Activated CD8-positive, alpha-beta T cell treated with anti-CD3 and anti-CD28 coated beads for 36 hours (primary cell): ENCODE measurements at regions not wholly inside any gene's neighbourhood (a gene's known extent, or its start where the extent isn't known, plus 50 kb on each side); places are given as distances from the start of the nearest gene placed in this dataset.

Experiments used
- ATAC-seq: fragments of 200-7000 bp; cut with Tn5 transposase; one replicate; pipeline ENCODE4 v1.10.0; 2021; ENCODE audit warnings: mild to moderate bottlenecking, moderate library complexity
- CTCF ChIA-PET: fragments of 350-600 bp; sonication (Branson Sonifier 250); formaldehyde crosslinking; loops from one replicate; lab custom pipeline; 2021; ENCODE audit warnings: antibody characterized with exemption; lab: Charles Lee
- POLR2A ChIA-PET: fragments of 350-600 bp; sonication (Branson Sonifier 250); formaldehyde crosslinking; loops from one replicate; lab custom pipeline; 2021; ENCODE audit warnings: antibody characterized with exemption; lab: Charles Lee
- DNase-seq: peaks from one replicate; pipeline ENCODE4 v3.0.0-alpha.2; 2020
- H3K27ac Mint-ChIP-seq: one replicate; pipeline ENCODE4 v1.8.0; 2021; ENCODE audit warnings: mild to moderate bottlenecking, mixed read lengths
- H3K27me3 Mint-ChIP-seq: one replicate; pipeline ENCODE4 v1.8.0; 2021; ENCODE audit warnings: mixed read lengths
- H3K36me3 Mint-ChIP-seq: one replicate; pipeline ENCODE4 v1.8.0; 2021; ENCODE audit warnings: low read depth, mixed read lengths
- H3K4me1 Mint-ChIP-seq: one replicate; pipeline ENCODE4 v1.8.0; 2021; ENCODE audit warnings: low read depth, mixed read lengths
- H3K4me3 Mint-ChIP-seq: one replicate; pipeline ENCODE4 v1.8.0; 2021; ENCODE audit warnings: mild to moderate bottlenecking, moderate library complexity, mixed read lengths
- H3K9me3 Mint-ChIP-seq: one replicate; pipeline ENCODE4 v1.8.0; 2021; ENCODE audit warnings: mixed read lengths
- CTCF ChIP-seq: fragments of 200-600 bp; IDR thresholded peaks from one replicate; pipeline ENCODE4 v1.8.0; 2022; ENCODE audit warnings: antibody characterized with exemption, mild to moderate bottlenecking
- intact Hi-C: fragments of 100-400 bp; cut with micrococcal nuclease; formaldehyde crosslinking; loops from one replicate; pipeline ENCODE4 v1.10.0; 2022

- DNase-seq, result no peak
- CTCF ChIA-PET, result no interaction called here
- POLR2A ChIA-PET, result no interaction called here
- H3K4me3 Mint-ChIP-seq, result no peak overlapping the region
- H3K36me3 Mint-ChIP-seq, result peaks cover 3% of the 10 kb centered on the region
- H3K27ac Mint-ChIP-seq, result no peak overlapping the region
- peaks cover 6% of the 10 kb centered on the region for H3K27me3 Mint-ChIP-seq
- intact Hi-C loops, result no loop called here
- peaks cover 13% of the 10 kb centered on the region for H3K9me3 Mint-ChIP-seq
- no peak for TF ChIP-seq CTCF
- no peak for ATAC-seq
- H3K4me1 Mint-ChIP-seq, result no peaks in the 10 kb centered on the region
These were observed 88.2 kb upstream of the CNOT2 start for GRCh38 chr12:70154960-70155589.

- H3K9me3 Mint-ChIP-seq, result peaks cover 13% of the 10 kb centered on the region
- H3K36me3 Mint-ChIP-seq, result peaks cover 3% of the 10 kb centered on the region
- POLR2A ChIA-PET, result no interaction called here
- intact Hi-C loops, result no loop called here
- peaks cover 6% of the 10 kb centered on the region for H3K27me3 Mint-ChIP-seq
- DNase-seq, result no peak
- no peak for ATAC-seq
- no peaks in the 10 kb centered on the region for H3K4me1 Mint-ChIP-seq
- no peak overlapping the region for H3K4me3 Mint-ChIP-seq
- H3K27ac Mint-ChIP-seq, result no peak overlapping the region
- CTCF ChIA-PET, result no interaction called here
- TF ChIP-seq CTCF, result no peak
These were observed 86.1 kb upstream of the CNOT2 start for GRCh38 chr12:70157099-70157498.

- H3K27ac Mint-ChIP-seq, result no peak overlapping the region
- intact Hi-C loops, result no loop called here
- POLR2A ChIA-PET, result no interaction called here
- CTCF ChIA-PET, result no interaction called here
- DNase-seq (no peak), ATAC-seq (no peak)
- H3K36me3 Mint-ChIP-seq, result no peaks in the 10 kb centered on the region
- peaks cover 5% of the 10 kb centered on the region for H3K4me1 Mint-ChIP-seq
- no peak for TF ChIP-seq CTCF
- H3K9me3 Mint-ChIP-seq, result no peaks in the 10 kb centered on the region
- no peak overlapping the region for H3K4me3 Mint-ChIP-seq
- H3K27me3 Mint-ChIP-seq, result peaks cover 2% of the 10 kb centered on the region
These were observed 77.8 kb upstream of the CNOT2 start for GRCh38 chr12:70165450-70165849.

- no peak for TF ChIP-seq CTCF
- Mint-ChIP-seq H3K36me3 (no peaks in the 10 kb centered on the region), H3K4me1 (no peaks in the 10 kb centered on the region), H3K9me3 (no peaks in the 10 kb centered on the region), H3K4me3 (no peak overlapping the region), H3K27me3 (peaks cover 3% of the 10 kb centered on the region), H3K27ac (no peak overlapping the region)
- CTCF ChIA-PET, result no interaction called here
- intact Hi-C loops, result no loop called here
- DNase-seq, result no peak
- POLR2A ChIA-PET, result no interaction called here
- no peak for ATAC-seq
These were observed 66.9 kb upstream of the CNOT2 start for GRCh38 chr12:70176290-70176689.

- ChIA-PET CTCF (no interaction called here), POLR2A (no interaction called here)
- intact Hi-C loops, result no loop called here
- no peak for TF ChIP-seq CTCF
- H3K4me3 Mint-ChIP-seq, result no peak overlapping the region
- DNase-seq (no peak), ATAC-seq (no peak)
- H3K4me1 Mint-ChIP-seq, result no peaks in the 10 kb centered on the region
- H3K9me3 Mint-ChIP-seq, result peaks cover 2% of the 10 kb centered on the region
- no peak overlapping the region for H3K27ac Mint-ChIP-seq
- H3K27me3 Mint-ChIP-seq, result peaks cover 3% of the 10 kb centered on the region
- no peaks in the 10 kb centered on the region for H3K36me3 Mint-ChIP-seq
These were observed 65.6 kb upstream of the CNOT2 start for GRCh38 chr12:70177631-70178030.
